ENCODE measurements at regions not wholly inside any gene's neighbourhood (a gene's known extent, or its start where the extent isn't known, plus 50 kb on each side); places are given as distances from the start of the nearest gene placed in this dataset.
A peak's percentile ranks its signal among the peaks of the same experiment; 100 is the strongest.

DNA sequence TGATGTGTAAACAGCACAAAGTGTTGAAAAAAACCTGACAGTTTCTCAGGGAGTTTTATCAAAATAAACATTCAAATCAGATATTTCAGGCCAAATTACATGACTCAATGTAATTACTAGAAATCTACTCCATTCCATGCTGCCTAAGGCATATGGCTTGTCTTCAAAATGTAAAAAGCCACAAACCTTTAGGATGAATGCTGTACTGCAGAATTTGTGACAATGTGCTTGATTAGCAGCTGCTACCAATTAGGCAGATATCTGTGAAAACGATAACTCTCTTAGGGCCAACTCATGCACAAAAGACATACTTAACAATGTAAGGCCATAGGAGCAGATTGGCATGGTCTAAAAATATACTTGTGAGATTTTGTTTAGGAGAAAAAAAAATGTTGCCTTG is 267.0 kb downstream of the DACT1 start:
- H3K9me2 ChIP-seq: no peaks in the 10 kb centered on the region
- ChIA-PET POLR2A (no interaction called here), CTCF (interaction anchor here (0.9 to 1.2 kb wide), 3 partner anchors 10 to 62 kb away, joined by 3 to 4 read pairs (median 3); no protein-coding TSS in a partner anchor)
- H2AFZ ChIP-seq (ENCODE audit: low read depth): no peak overlapping the region
- no peak for TF ChIP-seq GABPA (IDR thresholded peaks at IDR 0.05; ENCODE audit: low read depth)
- TF ChIP-seq CHD2 (IDR thresholded peaks at IDR 0.05; ENCODE audit: low read length, partially characterized antibody): peak; percentile 10
- no peak for TF ChIP-seq ELF1 (IDR thresholded peaks at IDR 0.05)
- peak; percentile 46; the same call in 1 of the 2 replicates for TF ChIP-seq TCF12 (IDR thresholded peaks at IDR 0.05)
- peak; percentile 69; the same call in 1 of the 2 replicates for TF ChIP-seq RCOR1 (IDR thresholded peaks at IDR 0.05; ENCODE audit: low read length)
- no peak; the same call in 1 of the 2 replicates for TF ChIP-seq TEAD4 (IDR thresholded peaks at IDR 0.05; ENCODE audit: borderline replicate concordance, insufficient read depth)
- peak in 1 of 2 experiments; percentile 43; a peak in 1 of 4 replicates for TF ChIP-seq EP300 (IDR thresholded peaks at IDR 0.05; ENCODE audit: borderline replicate concordance in 1 of 2, low read depth in 1 of 2, low read length in 1 of 2)
- TF ChIP-seq RXRA (IDR thresholded peaks at IDR 0.05; ENCODE audit: borderline replicate concordance, low read depth): no peak
- peak; percentile 88 for TF ChIP-seq GATA2 (CRISPR knock-in tag; IDR thresholded peaks at IDR 0.05)
- no peaks in the 10 kb centered on the region for H3K9me3 ChIP-seq
- H3K27ac ChIP-seq (ENCODE audit: low read depth in 2 of 2, low read length in 1 of 2): no peak overlapping the region
- peaks cover 1 to 4% of the 10 kb centered on the region in 2 experiments; a peak in 2 of 4 replicates for H3K4me1 ChIP-seq (ENCODE audit: control insufficient read depth in 1 of 2, insufficient read depth in 2 of 2, low read depth in 1 of 2, low read length in 1 of 2)
- WGBS (ENCODE audit: low lambda C conversion rate): 21% methylated on average over 1 of the region's 1 CpG
- no peak overlapping the region for H3K4me3 ChIP-seq (ENCODE audit: low read depth in 2 of 2, low read length in 1 of 2)
- no peak overlapping the region for H3K9ac ChIP-seq
- peak; percentile 30 for DNase-seq
- H3K79me2 ChIP-seq (ENCODE audit: insufficient read depth): no peaks in the 10 kb centered on the region
- no peaks in the 10 kb centered on the region for H3K36me3 ChIP-seq (replicated peaks in 1 of 2; ENCODE audit: control insufficient read depth in 1 of 2, insufficient read depth in 2 of 2, low read length in 1 of 2)
- no peaks in the 10 kb centered on the region for H4K20me1 ChIP-seq (ENCODE audit: insufficient read depth)
- H3K4me2 ChIP-seq: no peak overlapping the region
- H3F3A ChIP-seq (replicated peaks; ENCODE audit: insufficient read depth): peaks cover 8% of the 10 kb centered on the region
- no peaks in the 10 kb centered on the region for H3K27me3 ChIP-seq (ENCODE audit: insufficient read depth)

DNA sequence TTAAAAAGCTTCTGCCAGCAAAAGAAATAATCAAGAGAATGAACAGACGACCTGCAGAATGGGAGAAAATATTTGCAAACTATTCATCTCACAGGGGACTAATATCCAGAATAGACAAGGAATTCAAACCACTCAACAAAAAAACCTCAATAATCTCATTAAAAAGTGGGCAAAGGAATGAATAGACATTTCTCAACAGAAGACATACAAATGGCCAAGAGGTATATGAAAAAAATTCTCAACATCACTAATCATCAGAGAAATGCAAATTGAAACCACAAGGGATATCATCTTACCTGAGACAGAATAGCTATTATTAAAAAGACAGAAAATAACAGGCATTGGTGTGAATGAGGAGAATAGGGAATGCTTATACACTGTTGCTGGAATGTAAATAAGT is 270.0 kb downstream of the DACT1 start:
- Histone ChIP-seq H3K4me2 (no peak overlapping the region), H4K20me1 (ENCODE audit: insufficient read depth) (no peaks in the 10 kb centered on the region), H3K4me3 (ENCODE audit: low read depth in 2 of 2, low read length in 1 of 2) (no peak overlapping the region), H3F3A (replicated peaks; ENCODE audit: insufficient read depth) (no peaks in the 10 kb centered on the region), H3K4me1 (ENCODE audit: control insufficient read depth in 1 of 2, insufficient read depth in 2 of 2, low read depth in 1 of 2, low read length in 1 of 2) (peaks cover 0 to 4% of the 10 kb centered on the region in 2 experiments; a peak in 2 of 4 replicates), H3K9me3 (no peaks in the 10 kb centered on the region), H3K27me3 (ENCODE audit: insufficient read depth) (no peaks in the 10 kb centered on the region), H3K36me3 (replicated peaks in 1 of 2; ENCODE audit: control insufficient read depth in 1 of 2, insufficient read depth in 2 of 2, low read length in 1 of 2) (no peaks in the 10 kb centered on the region), H3K79me2 (ENCODE audit: insufficient read depth) (no peaks in the 10 kb centered on the region), H2AFZ (ENCODE audit: low read depth) (no peak overlapping the region; the same call in 1 of the 2 replicates), H3K27ac (ENCODE audit: low read depth in 2 of 2, low read length in 1 of 2) (peak overlapping the region; percentile 5 to 31; a peak in 2 of 4 replicates), H3K9me2 (no peaks in the 10 kb centered on the region), H3K9ac (no peak overlapping the region)
- POLR2A ChIA-PET: no interaction called here
- CTCF ChIA-PET: interaction anchor here (1.1 kb wide), 1 partner anchor 407 kb away, joined by 6 read pairs; no protein-coding TSS in a partner anchor
- WGBS (ENCODE audit: low lambda C conversion rate): 9% methylated on average over 1 of the region's 1 CpG
- DNase-seq: no peak
- TF ChIP-seq TEAD4 (IDR thresholded peaks at IDR 0.05; ENCODE audit: borderline replicate concordance, insufficient read depth): peak; percentile 54; the same call in 1 of the 2 replicates
- no peak for TF ChIP-seq MXI1 (IDR thresholded peaks at IDR 0.05; ENCODE audit: low read depth, low read length)
- TF ChIP-seq, protein P1, sequence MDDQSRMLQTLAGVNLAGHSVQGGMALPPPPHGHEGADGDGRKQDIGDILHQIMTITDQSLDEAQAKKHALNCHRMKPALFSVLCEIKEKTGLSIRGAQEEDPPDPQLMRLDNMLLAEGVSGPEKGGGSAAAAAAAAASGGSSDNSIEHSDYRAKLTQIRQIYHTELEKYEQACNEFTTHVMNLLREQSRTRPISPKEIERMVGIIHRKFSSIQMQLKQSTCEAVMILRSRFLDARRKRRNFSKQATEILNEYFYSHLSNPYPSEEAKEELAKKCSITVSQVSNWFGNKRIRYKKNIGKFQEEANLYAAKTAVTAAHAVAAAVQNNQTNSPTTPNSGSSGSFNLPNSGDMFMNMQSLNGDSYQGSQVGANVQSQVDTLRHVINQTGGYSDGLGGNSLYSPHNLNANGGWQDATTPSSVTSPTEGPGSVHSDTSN (IDR thresholded peaks at IDR 0.05): peak; percentile 45; the same call in 1 of the 2 replicates
- peak; percentile 54; a peak in 2 of 4 replicates for TF ChIP-seq EP300 (IDR thresholded peaks at IDR 0.05; ENCODE audit: borderline replicate concordance in 1 of 2, low read depth in 1 of 2, low read length in 1 of 2)
- peak; percentile 66 for TF ChIP-seq TCF12 (IDR thresholded peaks at IDR 0.05)
- TF ChIP-seq FOXM1 (IDR thresholded peaks at IDR 0.05; ENCODE audit: low read depth): 0 out of 2 replicates have a peak, but pooled peaks have one; percentile 33
